ENCODE measurements at regions not wholly inside any gene's neighbourhood (a gene's known extent, or its start where the extent isn't known, plus 50 kb on each side); places are given as distances from the start of the nearest gene placed in this dataset.

DNA sequence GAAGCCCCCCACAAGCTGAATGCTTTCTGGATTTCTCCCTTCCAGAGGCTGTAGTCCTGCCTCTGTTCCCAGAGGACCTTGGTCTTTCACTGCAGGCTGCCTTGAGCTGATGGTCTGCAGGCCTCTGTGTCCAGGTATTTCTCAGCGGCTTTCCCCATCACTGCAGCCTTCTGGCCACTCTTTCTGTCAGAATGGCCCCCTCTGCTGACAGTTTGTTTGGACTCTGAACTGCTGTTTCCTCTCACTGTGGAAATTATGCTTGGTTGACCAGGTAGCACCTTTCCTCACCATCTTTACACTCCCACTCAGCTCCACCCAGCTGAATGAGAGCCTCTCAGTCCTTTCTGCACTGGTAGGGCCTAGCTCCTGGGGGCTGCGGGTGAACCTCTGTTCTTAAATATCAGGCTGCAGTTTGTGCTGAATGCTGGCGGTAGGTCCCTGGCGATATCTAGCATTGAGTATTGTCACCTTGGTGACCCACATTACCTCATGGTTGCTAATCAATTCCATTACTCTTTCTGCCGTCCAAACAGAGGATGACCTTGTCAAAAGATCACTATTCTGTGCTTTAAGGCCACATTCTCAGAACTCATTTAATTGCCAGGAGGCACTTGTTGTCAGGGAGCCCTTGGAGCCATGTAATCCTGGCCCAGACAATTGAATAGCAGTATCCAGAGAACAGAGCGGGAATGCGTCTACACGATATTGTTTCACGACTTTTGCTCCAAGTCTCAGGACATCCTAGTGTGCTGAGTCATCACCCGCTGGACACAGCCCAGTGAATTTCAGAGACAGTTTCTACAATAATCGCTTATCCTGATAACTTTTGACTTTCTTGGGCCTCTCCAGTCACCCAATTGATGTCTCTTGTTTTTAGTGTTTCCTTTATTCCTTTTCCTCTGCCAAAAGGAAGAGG lies 230.2 kb downstream of the TENT4A start:
- no peak for ATAC-seq
- TF ChIP-seq ESRRG (CRISPR knock-in tag; IDR thresholded peaks at IDR 0.05) (no peak), TCF4 (CRISPR knock-in tag; IDR thresholded peaks at IDR 0.05; ENCODE audit: borderline replicate concordance) (no peak), TSHZ2 (CRISPR knock-in tag; IDR thresholded peaks at IDR 0.05) (no peak), PATZ1 (CRISPR knock-in tag; IDR thresholded peaks at IDR 0.05; ENCODE audit: borderline replicate concordance) (no peak), ZNF565 (CRISPR knock-in tag; conservative IDR thresholded peaks at IDR 0.05; ENCODE audit: low read depth) (no peak), ZC3H10 (CRISPR knock-in tag; IDR thresholded peaks at IDR 0.05) (no peak), RARB (CRISPR knock-in tag; IDR thresholded peaks at IDR 0.05) (no peak), PPARA (CRISPR knock-in tag; IDR thresholded peaks at IDR 0.05; ENCODE audit: borderline replicate concordance) (no peak), CSDC2 (CRISPR knock-in tag; IDR thresholded peaks at IDR 0.05) (no peak), ZNF70 (CRISPR knock-in tag; IDR thresholded peaks at IDR 0.05) (no peak), TOX (CRISPR knock-in tag; IDR thresholded peaks at IDR 0.05; ENCODE audit: borderline replicate concordance) (no peak), SNAI2 (CRISPR knock-in tag; IDR thresholded peaks at IDR 0.05) (no peak), ARNTL (CRISPR knock-in tag; IDR thresholded peaks at IDR 0.05; ENCODE audit: borderline replicate concordance, low read depth) (no peak), GLIS3 (CRISPR knock-in tag; IDR thresholded peaks at IDR 0.05) (no peak), BACH2 (CRISPR knock-in tag; IDR thresholded peaks at IDR 0.05; ENCODE audit: borderline replicate concordance) (no peak), POU6F1 (CRISPR knock-in tag; IDR thresholded peaks at IDR 0.05; ENCODE audit: borderline replicate concordance, low read depth) (no peak), OSR1 (CRISPR knock-in tag; IDR thresholded peaks at IDR 0.05) (no peak), ZFP3 (CRISPR knock-in tag; IDR thresholded peaks at IDR 0.05) (no peak)
- TF ChIP-seq, protein P1, sequence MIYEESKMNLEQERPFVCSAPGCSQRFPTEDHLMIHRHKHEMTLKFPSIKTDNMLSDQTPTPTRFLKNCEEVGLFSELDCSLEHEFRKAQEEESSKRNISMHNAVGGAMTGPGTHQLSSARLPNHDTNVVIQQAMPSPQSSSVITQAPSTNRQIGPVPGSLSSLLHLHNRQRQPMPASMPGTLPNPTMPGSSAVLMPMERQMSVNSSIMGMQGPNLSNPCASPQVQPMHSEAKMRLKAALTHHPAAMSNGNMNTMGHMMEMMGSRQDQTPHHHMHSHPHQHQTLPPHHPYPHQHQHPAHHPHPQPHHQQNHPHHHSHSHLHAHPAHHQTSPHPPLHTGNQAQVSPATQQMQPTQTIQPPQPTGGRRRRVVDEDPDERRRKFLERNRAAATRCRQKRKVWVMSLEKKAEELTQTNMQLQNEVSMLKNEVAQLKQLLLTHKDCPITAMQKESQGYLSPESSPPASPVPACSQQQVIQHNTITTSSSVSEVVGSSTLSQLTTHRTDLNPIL (CRISPR knock-in tag; IDR thresholded peaks at IDR 0.05; ENCODE audit: low read depth) = no peak
- TF ChIP-seq, protein P2, sequence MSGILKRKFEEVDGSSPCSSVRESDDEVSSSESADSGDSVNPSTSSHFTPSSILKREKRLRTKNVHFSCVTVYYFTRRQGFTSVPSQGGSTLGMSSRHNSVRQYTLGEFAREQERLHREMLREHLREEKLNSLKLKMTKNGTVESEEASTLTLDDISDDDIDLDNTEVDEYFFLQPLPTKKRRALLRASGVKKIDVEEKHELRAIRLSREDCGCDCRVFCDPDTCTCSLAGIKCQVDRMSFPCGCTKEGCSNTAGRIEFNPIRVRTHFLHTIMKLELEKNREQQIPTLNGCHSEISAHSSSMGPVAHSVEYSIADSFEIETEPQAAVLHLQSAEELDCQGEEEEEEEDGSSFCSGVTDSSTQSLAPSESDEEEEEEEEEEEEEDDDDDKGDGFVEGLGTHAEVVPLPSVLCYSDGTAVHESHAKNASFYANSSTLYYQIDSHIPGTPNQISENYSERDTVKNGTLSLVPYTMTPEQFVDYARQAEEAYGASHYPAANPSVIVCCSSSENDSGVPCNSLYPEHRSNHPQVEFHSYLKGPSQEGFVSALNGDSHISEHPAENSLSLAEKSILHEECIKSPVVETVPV (CRISPR knock-in tag; IDR thresholded peaks at IDR 0.05) = no peak

- no peak for ATAC-seq
- no peak for TF ChIP-seq GLIS3 (CRISPR knock-in tag; IDR thresholded peaks at IDR 0.05)
- TF ChIP-seq ESRRG (CRISPR knock-in tag; IDR thresholded peaks at IDR 0.05) = no peak
- TF ChIP-seq ZNF565 (CRISPR knock-in tag; conservative IDR thresholded peaks at IDR 0.05; ENCODE audit: low read depth) = no peak
- no peak for TF ChIP-seq PPARA (CRISPR knock-in tag; IDR thresholded peaks at IDR 0.05; ENCODE audit: borderline replicate concordance)
- TF ChIP-seq TOX (CRISPR knock-in tag; IDR thresholded peaks at IDR 0.05; ENCODE audit: borderline replicate concordance) = no peak
- TF ChIP-seq TSHZ2 (CRISPR knock-in tag; IDR thresholded peaks at IDR 0.05) = no peak
- no peak for TF ChIP-seq RARB (CRISPR knock-in tag; IDR thresholded peaks at IDR 0.05)
- TF ChIP-seq ISL1 (CRISPR knock-in tag; IDR thresholded peaks at IDR 0.05) = no peak
Observed at GRCh38 chr5:6948562-6948961, 235.3 kb downstream of the TENT4A start.
